ENCODE measurements at regions not wholly inside any gene's neighbourhood (a gene's known extent, or its start where the extent isn't known, plus 50 kb on each side); places are given as distances from the start of the nearest gene placed in this dataset.

- TF ChIP-seq RAD21 (IDR thresholded peaks at IDR 0.05; ENCODE audit: low read depth) = no peak
- TF ChIP-seq REST (IDR thresholded peaks at IDR 0.05; ENCODE audit: low read depth) = no peak
- no peak for TF ChIP-seq YY1 (IDR thresholded peaks at IDR 0.05; ENCODE audit: low read depth)
- no peak for TF ChIP-seq ZBTB7A (IDR thresholded peaks at IDR 0.05; ENCODE audit: low read depth)
- no peak for TF ChIP-seq NFIC (IDR thresholded peaks at IDR 0.05)
- TF ChIP-seq FOXM1 (IDR thresholded peaks at IDR 0.05; ENCODE audit: borderline replicate concordance, low read depth) = no peak
- no peak for TF ChIP-seq EP300 (IDR thresholded peaks at IDR 0.05; ENCODE audit: borderline replicate concordance)
- no peak for TF ChIP-seq TCF12 (IDR thresholded peaks at IDR 0.05; ENCODE audit: low read depth)
- no peak for TF ChIP-seq MAX (IDR thresholded peaks at IDR 0.05)
- no peak for TF ChIP-seq TEAD4 (IDR thresholded peaks at IDR 0.05)
- TF ChIP-seq EGR1 (IDR thresholded peaks at IDR 0.05) = no peak
- no peak for TF ChIP-seq TAF1 (IDR thresholded peaks at IDR 0.05; ENCODE audit: low read depth)
- no peak for TF ChIP-seq USF1 (IDR thresholded peaks at IDR 0.05)
- no peak for TF ChIP-seq CEBPB (IDR thresholded peaks at IDR 0.05)
- TF ChIP-seq CREB1 (IDR thresholded peaks at IDR 0.05; ENCODE audit: low read depth) = no peak
These were observed 393.1 kb upstream of the ASIC2 start for GRCh38 chr17:33686171-33686570.

DNA sequence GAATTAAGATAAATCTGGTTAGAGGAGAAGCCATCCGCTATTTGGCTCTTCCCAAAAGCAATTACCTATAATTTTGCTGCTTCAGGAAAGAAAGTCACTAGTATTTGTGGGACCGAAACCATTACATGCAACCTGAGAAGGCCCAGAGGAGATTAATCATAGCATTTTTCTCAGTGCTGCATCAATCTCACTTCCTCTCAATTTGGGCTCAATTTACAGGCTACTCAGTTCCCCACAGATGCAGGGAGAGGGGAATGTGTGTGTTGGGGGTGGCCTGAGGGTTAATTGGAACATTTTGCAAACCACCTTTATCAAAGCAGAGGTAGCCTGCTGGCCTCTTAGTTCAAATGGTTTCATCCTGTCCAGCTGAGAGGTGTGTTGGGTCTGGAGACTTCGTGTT is 394.7 kb upstream of the ASIC2 start:
- TF ChIP-seq ZBTB7A (IDR thresholded peaks at IDR 0.05; ENCODE audit: low read depth) (no peak), NFIC (IDR thresholded peaks at IDR 0.05) (no peak), REST (IDR thresholded peaks at IDR 0.05; ENCODE audit: low read depth) (no peak), CREB1 (IDR thresholded peaks at IDR 0.05; ENCODE audit: low read depth) (no peak), CEBPB (IDR thresholded peaks at IDR 0.05) (no peak), EGR1 (IDR thresholded peaks at IDR 0.05) (no peak), TEAD4 (IDR thresholded peaks at IDR 0.05) (no peak), TCF12 (IDR thresholded peaks at IDR 0.05; ENCODE audit: low read depth) (no peak), USF1 (IDR thresholded peaks at IDR 0.05) (no peak), EP300 (IDR thresholded peaks at IDR 0.05; ENCODE audit: borderline replicate concordance) (no peak), YY1 (IDR thresholded peaks at IDR 0.05; ENCODE audit: low read depth) (no peak), RAD21 (IDR thresholded peaks at IDR 0.05; ENCODE audit: low read depth) (no peak), TAF1 (IDR thresholded peaks at IDR 0.05; ENCODE audit: low read depth) (no peak), MAX (IDR thresholded peaks at IDR 0.05) (no peak), FOXM1 (IDR thresholded peaks at IDR 0.05; ENCODE audit: borderline replicate concordance, low read depth) (no peak)

DNA sequence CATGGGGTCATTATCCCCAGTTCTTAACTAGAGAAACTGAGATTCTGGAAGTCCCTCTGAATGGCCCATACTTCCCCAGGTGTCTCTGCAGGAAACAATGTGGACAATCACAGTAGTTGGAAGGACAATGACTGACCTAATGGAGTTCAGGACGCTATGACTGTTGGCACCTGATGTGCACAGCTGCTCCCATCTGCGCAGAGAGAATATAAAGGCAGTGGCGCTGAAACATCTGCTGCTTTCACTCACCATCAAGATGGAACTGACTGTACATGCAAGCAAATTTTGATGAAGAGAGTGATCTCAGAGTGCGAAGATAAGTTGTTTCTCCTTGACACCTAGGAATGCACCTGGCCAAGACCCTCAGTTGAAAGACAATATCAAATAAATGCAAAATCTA is 395.7 kb upstream of the ASIC2 start:
- TF ChIP-seq MAX (IDR thresholded peaks at IDR 0.05) (no peak), TCF12 (IDR thresholded peaks at IDR 0.05; ENCODE audit: low read depth) (no peak), CREB1 (IDR thresholded peaks at IDR 0.05; ENCODE audit: low read depth) (no peak), NFIC (IDR thresholded peaks at IDR 0.05) (no peak), FOXM1 (IDR thresholded peaks at IDR 0.05; ENCODE audit: borderline replicate concordance, low read depth) (no peak), USF1 (IDR thresholded peaks at IDR 0.05) (no peak), TAF1 (IDR thresholded peaks at IDR 0.05; ENCODE audit: low read depth) (no peak), EGR1 (IDR thresholded peaks at IDR 0.05) (no peak), RAD21 (IDR thresholded peaks at IDR 0.05; ENCODE audit: low read depth) (no peak), CEBPB (IDR thresholded peaks at IDR 0.05) (no peak), REST (IDR thresholded peaks at IDR 0.05; ENCODE audit: low read depth) (no peak), ZBTB7A (IDR thresholded peaks at IDR 0.05; ENCODE audit: low read depth) (no peak), EP300 (IDR thresholded peaks at IDR 0.05; ENCODE audit: borderline replicate concordance) (no peak), YY1 (IDR thresholded peaks at IDR 0.05; ENCODE audit: low read depth) (no peak), TEAD4 (IDR thresholded peaks at IDR 0.05) (no peak)

Data from Ishikawa (cell line).